HG03558 (cell line): ENCODE measurements at regions not wholly inside any gene's neighbourhood (a gene's known extent, or its start where the extent isn't known, plus 50 kb on each side); places are given as distances from the start of the nearest gene placed in this dataset.
"Not testable (repeated sequence)": the region's sequence is repeated elsewhere in the genome, so short reads cannot be mapped to it uniquely, and the experiment has no call there.

ENCODE experiments used
- ATAC-seq: cut with Tn5 transposase; IDR thresholded peaks from one replicate; pipeline ENCODE4 v1.9.1; 2021; ENCODE audit warnings: moderate number of reproducible peaks; ENCODE audit not compliant: unreplicated experiment; ENCODE audit errors: extremely low read depth

GRCh38 chrX:138986235-138986634, 274.7 kb upstream of the FGF13 start:
- ATAC-seq = no peak

GRCh38 chrX:138982365-138982764, 270.8 kb upstream of the FGF13 start:
- no peak for ATAC-seq

- ATAC-seq = no peak
These were observed 253.0 kb upstream of the FGF13 start for GRCh38 chrX:138964501-138964900.

DNA sequence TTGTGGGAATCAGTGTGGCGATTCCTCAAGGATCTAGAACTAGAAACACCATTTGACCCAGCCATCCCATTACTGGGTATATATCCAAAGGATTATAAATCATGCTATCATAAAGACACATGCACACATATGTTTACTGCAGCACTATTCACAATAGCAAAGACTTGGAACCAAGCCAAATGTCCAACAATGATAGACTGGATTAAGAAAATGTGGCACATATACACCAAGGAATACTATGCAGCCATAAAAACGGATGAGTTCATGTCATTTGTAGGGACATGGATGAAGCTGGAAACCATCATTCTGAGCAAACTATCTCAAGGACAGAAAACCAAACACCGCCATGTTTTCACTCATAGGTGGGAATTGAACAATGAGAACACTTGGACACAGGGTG, 250.9 kb upstream of the FGF13 start:
- ATAC-seq = not testable (repeated sequence)

- ATAC-seq = no peak
These were observed 243.5 kb upstream of the FGF13 start for GRCh38 chrX:138954976-138955375.

GRCh38 chrX:138946926-138947325, 235.4 kb upstream of the FGF13 start:
- no peak for ATAC-seq

DNA sequence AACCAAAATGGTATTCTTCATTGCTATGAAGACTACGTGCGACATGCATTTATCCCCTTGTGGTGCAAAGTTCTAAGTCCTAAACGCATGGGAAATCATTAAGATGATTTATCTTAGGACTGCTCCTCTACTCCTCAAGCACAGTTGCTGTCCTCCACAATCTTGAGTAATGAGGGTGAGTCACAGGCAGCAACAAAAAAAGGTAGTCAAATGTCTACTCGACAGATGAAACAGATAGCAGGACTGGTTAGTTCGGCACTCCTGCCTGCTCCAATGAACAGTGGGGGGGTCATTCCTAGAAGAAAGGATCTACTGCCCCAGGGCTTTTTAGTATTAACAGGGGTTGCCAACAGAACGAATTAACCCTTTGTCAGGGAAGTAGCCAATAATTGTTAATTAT, 233.7 kb upstream of the FGF13 start:
- no peak for ATAC-seq

DNA sequence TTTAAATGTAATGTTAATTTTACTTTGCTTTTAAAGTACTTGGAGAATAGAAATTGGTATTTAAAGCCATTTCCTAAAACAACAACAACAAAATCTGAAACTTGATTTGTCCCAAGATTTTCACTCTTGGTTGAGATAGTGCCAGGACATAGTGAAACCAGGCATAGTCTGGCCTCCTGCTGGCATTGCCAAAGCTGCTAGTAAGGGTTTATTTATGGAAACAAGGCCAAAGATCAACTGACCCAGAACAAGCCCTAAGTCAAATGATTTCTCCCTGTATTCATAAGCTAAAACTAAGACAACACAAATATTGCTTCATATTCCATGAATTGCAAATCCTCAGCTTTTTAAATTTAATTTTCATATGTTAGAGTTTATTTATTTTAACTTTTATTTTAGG, 227.5 kb upstream of the FGF13 start:
- no peak for ATAC-seq

GRCh38 chrX:138938003-138938402, 226.5 kb upstream of the FGF13 start:
- ATAC-seq = no peak

DNA sequence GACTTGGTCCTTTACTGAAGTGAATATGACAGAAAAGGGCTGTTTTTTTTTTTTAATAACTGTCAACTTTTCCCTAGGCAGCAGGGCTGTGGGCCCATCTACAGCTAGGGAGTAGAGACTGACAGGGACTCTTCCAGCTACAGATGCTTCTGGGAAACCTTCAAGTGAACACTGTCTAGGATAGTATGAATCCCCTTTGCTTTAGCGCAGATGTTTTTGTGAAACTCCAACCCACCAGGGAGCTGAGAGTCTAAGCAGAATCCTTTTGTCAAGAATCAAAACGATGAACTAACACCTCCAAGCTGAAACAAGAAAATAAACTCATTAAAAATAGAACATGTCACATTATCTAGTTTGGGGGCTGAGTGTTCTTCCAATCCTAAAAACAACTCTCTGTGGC, 219.7 kb upstream of the FGF13 start:
- no peak for ATAC-seq

GRCh38 chrX:138930583-138930945, 219.0 kb upstream of the FGF13 start:
- ATAC-seq = no peak

DNA sequence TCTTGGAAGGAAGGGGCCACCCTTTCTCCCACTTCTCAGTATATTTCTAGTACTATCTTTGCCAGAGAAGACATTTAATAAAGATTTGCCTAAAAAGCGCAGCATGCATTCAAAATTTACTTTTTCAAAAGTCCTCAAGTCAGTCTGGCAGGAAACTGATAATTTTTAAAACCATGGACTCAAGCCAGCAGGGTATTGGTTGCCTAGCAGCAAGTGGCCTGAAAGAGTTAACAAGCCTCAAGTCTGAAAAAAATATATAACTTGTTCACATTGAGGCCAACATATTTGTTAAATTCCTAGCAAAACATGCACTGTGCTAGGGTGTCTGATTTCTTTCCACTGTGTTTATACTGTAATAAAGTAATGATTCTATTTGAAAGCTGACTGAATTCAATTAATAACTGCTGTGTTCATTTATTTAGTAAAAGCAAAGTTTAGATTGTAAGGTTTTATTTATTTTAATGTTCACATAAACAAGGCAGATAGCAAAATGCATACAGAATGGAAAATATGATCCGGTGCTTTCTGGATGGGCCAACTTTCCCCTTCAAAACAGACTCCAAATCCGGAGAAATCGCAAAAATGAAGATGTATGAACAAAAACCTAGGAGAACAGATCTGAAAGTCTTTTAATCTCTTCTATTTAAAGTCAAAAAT, 218.5 kb upstream of the FGF13 start:
- ATAC-seq = no peak

- no peak for ATAC-seq
These were observed 217.4 kb upstream of the FGF13 start for GRCh38 chrX:138928737-138929459.

GRCh38 chrX:138925330-138925729, 213.8 kb upstream of the FGF13 start:
- no peak for ATAC-seq

- ATAC-seq = no peak
These were observed 212.3 kb upstream of the FGF13 start for GRCh38 chrX:138923805-138924204.

- no peak for ATAC-seq
These were observed 209.5 kb upstream of the FGF13 start for GRCh38 chrX:138921031-138921430.

- ATAC-seq = no peak
These were observed 206.3 kb upstream of the FGF13 start for GRCh38 chrX:138917781-138918180.

DNA sequence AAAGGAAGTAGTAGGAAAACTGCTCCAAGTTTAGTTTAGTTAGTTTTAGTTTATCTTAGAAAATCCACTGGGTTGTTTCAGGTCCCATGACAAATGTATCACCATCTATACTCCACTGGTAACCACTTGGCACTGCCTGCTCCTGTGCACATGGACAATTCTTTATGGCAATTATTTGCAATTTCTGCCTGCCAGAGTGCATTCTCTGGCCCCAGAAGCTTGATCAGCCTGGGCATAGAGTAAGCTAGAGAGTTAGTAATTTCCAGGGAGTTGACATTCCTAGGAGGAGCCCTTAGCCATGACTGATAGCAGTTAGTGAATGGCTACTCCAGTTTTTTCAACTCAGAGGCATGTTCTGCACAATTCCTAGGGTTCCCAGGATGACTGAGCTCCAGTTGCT, 203.2 kb upstream of the FGF13 start:
- ATAC-seq = no peak

GRCh38 chrX:138908577-138908976, 197.1 kb upstream of the FGF13 start:
- ATAC-seq = no peak

DNA sequence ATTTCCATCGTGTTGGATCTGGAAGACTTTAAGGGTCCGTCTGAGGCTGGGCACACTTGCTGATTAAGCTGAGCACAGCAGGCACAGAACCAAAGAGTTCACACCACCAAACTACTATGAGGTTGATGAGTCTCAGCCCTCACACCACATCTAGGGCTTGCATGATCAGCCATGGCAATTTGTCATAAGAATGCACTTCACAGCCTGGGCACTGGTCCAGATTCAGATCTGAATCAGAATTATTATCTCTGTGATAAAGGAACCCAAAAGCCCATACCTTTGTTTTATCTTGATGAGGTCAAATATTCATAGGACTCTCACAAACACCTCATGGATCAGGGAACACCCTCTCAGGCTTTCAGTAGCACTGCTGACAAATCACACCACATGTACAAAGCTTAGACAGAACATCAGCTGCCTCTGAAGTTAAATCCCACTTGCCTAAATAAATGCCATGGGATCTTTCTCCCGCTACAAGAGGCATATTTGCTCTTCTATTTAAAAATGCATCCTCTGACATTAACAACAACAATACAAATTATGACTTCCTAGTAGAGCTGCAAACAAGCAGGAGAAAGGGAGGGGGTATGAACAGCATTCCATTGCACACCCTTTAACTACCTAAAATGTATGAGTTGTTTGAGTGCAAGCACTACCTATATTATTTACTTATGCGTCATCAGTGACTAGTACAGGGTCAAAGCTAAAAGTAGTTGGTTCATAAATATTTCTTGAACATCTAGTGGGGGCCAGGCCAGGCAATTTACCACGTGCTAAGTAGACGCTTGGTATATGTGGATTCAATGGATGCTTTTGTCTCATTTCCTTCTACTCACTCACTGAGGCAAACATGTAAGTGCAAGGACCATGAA, 186.3 kb upstream of the FGF13 start:
- no peak for ATAC-seq

DNA sequence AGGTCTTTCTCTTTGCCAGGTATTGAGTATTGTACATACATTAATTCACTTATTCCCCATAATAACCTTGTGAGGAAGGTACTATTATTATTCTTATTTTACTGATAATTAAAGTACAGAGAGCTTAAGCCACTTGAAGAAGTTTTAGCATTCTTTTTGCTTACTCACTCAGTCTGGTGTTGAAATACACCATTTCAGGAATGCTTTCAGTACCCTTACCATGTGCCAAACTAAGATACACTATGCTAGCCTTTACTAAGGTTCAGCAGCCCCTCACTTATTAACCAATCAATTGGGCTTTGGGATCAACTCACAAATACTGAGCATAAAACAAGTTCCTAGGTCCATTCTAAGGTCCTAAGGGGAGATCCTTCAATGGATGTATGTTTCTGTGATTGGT, 179.0 kb upstream of the FGF13 start:
- no peak for ATAC-seq
